Caco-2 (cell line): ENCODE measurements at regions not wholly inside any gene's neighbourhood (a gene's known extent, or its start where the extent isn't known, plus 50 kb on each side); places are given as distances from the start of the nearest gene placed in this dataset.

Experiments
- BruUV-seq: library from RNA; stranded (reverse); fragments of 400-500 nt; replicated peaks from 2 replicates; lab custom pipeline; 2021; lab: Mats Ljungman, UMichigan
- CTCF ChIA-PET: fragments of 300-600 bp; sonication (Branson Sonifier 250); formaldehyde crosslinking; loops from one replicate; lab custom pipeline; 2022; ENCODE audit warnings: antibody characterized with exemption; lab: Charles Lee
- POLR2A ChIA-PET: fragments of 300-600 bp; sonication (Branson Sonifier 250); formaldehyde crosslinking; loops from one replicate; lab custom pipeline; 2022; ENCODE audit warnings: antibody characterized with exemption; lab: Charles Lee
- DNase-seq, 2 experiments: peaks; one replicate each; pipeline versions ENCODE4 v3.0.0 to v3.0.0-alpha.2; 2020 to 2022
- H3K27me3 ChIP-seq: replicated peaks from 2 replicates; pipeline ENCODE4 v1.6.0; 2011; ENCODE audit warnings: low read length; ENCODE audit not compliant: control insufficient read depth, insufficient read depth
- H3K36me3 ChIP-seq: 2 replicates; pipeline ENCODE4 v1.5.1; 2011; ENCODE audit warnings: low read length; ENCODE audit not compliant: control insufficient read depth, insufficient read depth
- H3K4me1 ChIP-seq: fragments of 250-450 bp; sonication (Bioruptor Pico); 2 replicates; pipeline ENCODE4 v1.5.1; 2020; ENCODE audit warnings: mild to moderate bottlenecking
- H3K4me3 ChIP-seq: 2 replicates; pipeline ENCODE4 v1.5.1; 2011; ENCODE audit warnings: low read depth, mild to moderate bottlenecking, control low read depth, low read length
- H3K9me3 ChIP-seq: fragments of 250-450 bp; sonication (Bioruptor Pico); 2 replicates; pipeline ENCODE4 v1.5.1; 2020; ENCODE audit warnings: mild to moderate bottlenecking, moderate library complexity
- H3K27ac Mint-ChIP-seq: one replicate; pipeline ENCODE4 v1.8.0; 2022; ENCODE audit warnings: mixed read lengths; ENCODE audit not compliant: unreplicated experiment
- H3K27me3 Mint-ChIP-seq: one replicate; pipeline ENCODE4 v1.8.0; 2022; ENCODE audit warnings: mixed read lengths; ENCODE audit not compliant: insufficient read depth, unreplicated experiment
- H3K36me3 Mint-ChIP-seq: one replicate; pipeline ENCODE4 v1.8.0; 2022; ENCODE audit warnings: mild to moderate bottlenecking, mixed read lengths; ENCODE audit not compliant: insufficient read depth, unreplicated experiment
- H3K4me1 Mint-ChIP-seq: one replicate; pipeline ENCODE4 v1.8.0; 2022; ENCODE audit warnings: low read depth, mixed read lengths; ENCODE audit not compliant: unreplicated experiment
- H3K4me3 Mint-ChIP-seq: one replicate; pipeline ENCODE4 v1.8.0; 2022; ENCODE audit warnings: mild to moderate bottlenecking, moderate library complexity, mixed read lengths; ENCODE audit not compliant: unreplicated experiment
- H3K9me3 Mint-ChIP-seq: one replicate; pipeline ENCODE4 v1.8.0; 2022; ENCODE audit warnings: mixed read lengths; ENCODE audit not compliant: unreplicated experiment
- intact Hi-C: fragments of 100-400 bp; cut with micrococcal nuclease; formaldehyde crosslinking; loops from one replicate; pipeline ENCODE4 v1.10.0; 2022; ENCODE audit not compliant: unreplicated experiment
- TF ChIP-seq, protein P1 (sequence below), 2 experiments: fragments of 200-600 bp in 1 of 2; IDR thresholded peaks; 1 replicate in 1 of 2; 2 replicates in 1 of 2; pipeline versions ENCODE4 v1.5.1 to v1.8.0; 2011 to 2022; ENCODE audit warnings: antibody characterized with exemption in 1 of 2, control low read depth in 1 of 2, inconsistent platforms in 1 of 2, low read depth in 1 of 2, low read length in 1 of 2, mild to moderate bottlenecking in 1 of 2, moderate library complexity in 1 of 2; ENCODE audit not compliant: insufficient read depth in 1 of 2, severe bottlenecking in 1 of 2, unreplicated experiment in 1 of 2

DNA sequence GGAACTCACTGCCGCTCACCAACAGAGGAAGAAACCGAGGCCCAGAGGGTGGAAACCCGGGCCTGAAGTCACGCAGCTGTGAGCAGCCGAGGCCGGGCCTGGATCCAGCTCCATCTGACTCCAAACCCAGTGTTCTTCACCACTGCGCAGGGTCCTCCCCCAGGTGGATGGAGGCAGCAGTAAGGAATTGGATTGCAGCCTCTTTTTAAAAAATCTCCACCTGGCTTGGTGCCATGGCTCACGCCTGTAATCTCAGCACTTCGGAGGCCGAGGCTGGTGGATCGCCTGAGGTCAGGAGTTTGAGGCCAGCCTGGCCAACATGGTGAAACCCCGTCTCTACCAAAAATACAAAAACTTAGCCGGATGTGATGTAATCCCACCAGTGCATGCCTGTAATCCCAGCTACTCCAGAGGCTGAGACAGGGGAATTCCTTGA, 177.2 kb downstream of the FOXL1 start:
- Histone ChIP-seq H3K4me3 (no peak overlapping the region), H3K9me3 (no peaks in the 10 kb centered on the region), H3K27me3 (no peaks in the 10 kb centered on the region), H3K36me3 (no peaks in the 10 kb centered on the region), H3K4me1 (no peaks in the 10 kb centered on the region)
- Mint-ChIP-seq H3K27ac (no peak overlapping the region), H3K9me3 (no peaks in the 10 kb centered on the region), H3K4me3 (no peak overlapping the region), H3K36me3 (no peaks in the 10 kb centered on the region), H3K4me1 (no peaks in the 10 kb centered on the region), H3K27me3 (peaks cover 6% of the 10 kb centered on the region)
- DNase-seq = no peak
- TF ChIP-seq, protein P1, sequence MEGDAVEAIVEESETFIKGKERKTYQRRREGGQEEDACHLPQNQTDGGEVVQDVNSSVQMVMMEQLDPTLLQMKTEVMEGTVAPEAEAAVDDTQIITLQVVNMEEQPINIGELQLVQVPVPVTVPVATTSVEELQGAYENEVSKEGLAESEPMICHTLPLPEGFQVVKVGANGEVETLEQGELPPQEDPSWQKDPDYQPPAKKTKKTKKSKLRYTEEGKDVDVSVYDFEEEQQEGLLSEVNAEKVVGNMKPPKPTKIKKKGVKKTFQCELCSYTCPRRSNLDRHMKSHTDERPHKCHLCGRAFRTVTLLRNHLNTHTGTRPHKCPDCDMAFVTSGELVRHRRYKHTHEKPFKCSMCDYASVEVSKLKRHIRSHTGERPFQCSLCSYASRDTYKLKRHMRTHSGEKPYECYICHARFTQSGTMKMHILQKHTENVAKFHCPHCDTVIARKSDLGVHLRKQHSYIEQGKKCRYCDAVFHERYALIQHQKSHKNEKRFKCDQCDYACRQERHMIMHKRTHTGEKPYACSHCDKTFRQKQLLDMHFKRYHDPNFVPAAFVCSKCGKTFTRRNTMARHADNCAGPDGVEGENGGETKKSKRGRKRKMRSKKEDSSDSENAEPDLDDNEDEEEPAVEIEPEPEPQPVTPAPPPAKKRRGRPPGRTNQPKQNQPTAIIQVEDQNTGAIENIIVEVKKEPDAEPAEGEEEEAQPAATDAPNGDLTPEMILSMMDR (IDR thresholded peaks at IDR 0.05; ENCODE audit: insufficient read depth in 1 of 2, low read depth in 1 of 2, low read length in 1 of 2, severe bottlenecking in 1 of 2, unreplicated experiment in 1 of 2) = no peak
- ChIA-PET POLR2A (no interaction called here), CTCF (no interaction called here)
- intact Hi-C loops = no loop called here
- BruUV-seq = no TSS peak

DNA sequence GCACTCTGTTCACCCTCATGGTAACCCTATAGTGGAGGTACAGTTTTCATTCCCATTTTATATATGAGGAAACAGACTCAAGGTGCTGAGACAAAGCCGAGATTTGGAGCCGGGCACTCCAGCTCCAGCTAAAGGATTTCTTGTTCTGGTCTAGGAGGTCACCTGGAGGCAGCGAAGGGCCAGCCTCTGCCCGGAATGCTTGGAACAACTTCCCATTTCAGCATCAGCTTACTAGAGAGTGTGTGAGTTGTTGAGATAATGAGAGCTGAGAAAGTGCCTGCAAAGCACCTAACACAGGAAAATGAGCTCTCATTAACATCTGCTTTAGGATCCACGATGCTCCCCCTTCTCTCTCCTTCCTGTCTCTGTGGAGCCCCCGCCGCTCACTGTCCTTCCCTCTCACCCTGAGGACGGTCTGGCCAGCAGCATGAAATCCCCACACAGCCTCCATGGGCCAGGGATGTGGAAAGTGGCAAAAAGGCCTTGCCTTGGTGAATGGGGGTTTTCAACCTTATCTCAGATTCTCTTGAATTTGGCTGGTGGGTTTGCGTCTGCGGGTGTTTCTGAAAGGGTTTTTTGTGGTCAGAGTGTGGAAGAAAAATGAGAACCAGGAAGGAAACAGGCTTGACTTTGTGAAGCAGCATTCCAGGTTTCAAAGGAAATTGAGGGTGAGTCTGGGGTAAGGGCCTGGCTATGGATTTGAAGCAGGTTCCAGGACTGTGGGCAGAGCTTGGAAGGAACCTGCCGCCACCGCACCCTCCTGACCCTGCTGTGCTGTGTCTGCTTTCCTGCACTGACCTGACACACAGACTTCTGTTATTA, 178.7 kb downstream of the FOXL1 start:
- DNase-seq = no peak
- CTCF ChIA-PET = no interaction called here

DNA sequence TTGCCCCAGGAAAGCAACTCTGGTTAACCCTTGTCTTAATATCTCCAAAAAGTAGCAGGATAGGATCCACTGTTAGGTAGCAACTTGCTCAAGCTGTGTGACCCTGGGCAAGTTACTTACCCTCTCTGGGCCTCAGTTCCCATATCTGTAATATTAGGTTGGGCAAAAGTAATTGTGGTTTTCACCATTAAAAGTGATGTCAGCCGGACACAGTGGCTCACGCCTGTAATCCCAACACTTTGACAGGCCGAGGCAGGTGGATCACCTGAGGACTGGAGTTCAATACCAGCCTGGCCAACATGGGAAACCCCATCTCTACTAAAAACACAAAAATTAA, 179.3 kb downstream of the FOXL1 start:
- BruUV-seq = no TSS peak
- Histone ChIP-seq H3K9me3 (no peaks in the 10 kb centered on the region), H3K4me1 (no peaks in the 10 kb centered on the region), H3K4me3 (no peak overlapping the region), H3K27me3 (no peaks in the 10 kb centered on the region), H3K36me3 (no peaks in the 10 kb centered on the region)
- DNase-seq = no peak
- peaks cover 8% of the 10 kb centered on the region for H3K27me3 Mint-ChIP-seq
- intact Hi-C loops = no loop called here
- no peaks in the 10 kb centered on the region for H3K4me1 Mint-ChIP-seq
- TF ChIP-seq, protein P1 (IDR thresholded peaks at IDR 0.05; ENCODE audit: insufficient read depth in 1 of 2, low read depth in 1 of 2, low read length in 1 of 2, severe bottlenecking in 1 of 2, unreplicated experiment in 1 of 2) = no peak
- POLR2A ChIA-PET = no interaction called here
- no peaks in the 10 kb centered on the region for H3K9me3 Mint-ChIP-seq
- no peaks in the 10 kb centered on the region for H3K36me3 Mint-ChIP-seq
- no peak overlapping the region for H3K4me3 Mint-ChIP-seq
- CTCF ChIA-PET = no interaction called here
- no peak overlapping the region for H3K27ac Mint-ChIP-seq

More for the DNA sequence above, 178.7 kb downstream of the FOXL1 start:
- no peaks in the 10 kb centered on the region for H3K27me3 ChIP-seq
- H3K4me1 ChIP-seq = no peaks in the 10 kb centered on the region
- BruUV-seq = no TSS peak
- POLR2A ChIA-PET = no interaction called here
- intact Hi-C loops = no loop called here
- H3K9me3 ChIP-seq = no peaks in the 10 kb centered on the region
- peaks cover 6% of the 10 kb centered on the region for H3K27me3 Mint-ChIP-seq
- no peak overlapping the region for H3K4me3 ChIP-seq
- TF ChIP-seq, protein P1 (IDR thresholded peaks at IDR 0.05; ENCODE audit: insufficient read depth in 1 of 2, low read depth in 1 of 2, low read length in 1 of 2, severe bottlenecking in 1 of 2, unreplicated experiment in 1 of 2) = no peak
- no peak overlapping the region for H3K27ac Mint-ChIP-seq
- no peaks in the 10 kb centered on the region for H3K36me3 Mint-ChIP-seq
- H3K36me3 ChIP-seq = no peaks in the 10 kb centered on the region
- H3K4me1 Mint-ChIP-seq = no peaks in the 10 kb centered on the region
- H3K4me3 Mint-ChIP-seq = no peak overlapping the region
- H3K9me3 Mint-ChIP-seq = no peaks in the 10 kb centered on the region
